ENCODE measurements at regions not wholly inside any gene's neighbourhood (a gene's known extent, or its start where the extent isn't known, plus 50 kb on each side); places are given as distances from the start of the nearest gene placed in this dataset.

DNA sequence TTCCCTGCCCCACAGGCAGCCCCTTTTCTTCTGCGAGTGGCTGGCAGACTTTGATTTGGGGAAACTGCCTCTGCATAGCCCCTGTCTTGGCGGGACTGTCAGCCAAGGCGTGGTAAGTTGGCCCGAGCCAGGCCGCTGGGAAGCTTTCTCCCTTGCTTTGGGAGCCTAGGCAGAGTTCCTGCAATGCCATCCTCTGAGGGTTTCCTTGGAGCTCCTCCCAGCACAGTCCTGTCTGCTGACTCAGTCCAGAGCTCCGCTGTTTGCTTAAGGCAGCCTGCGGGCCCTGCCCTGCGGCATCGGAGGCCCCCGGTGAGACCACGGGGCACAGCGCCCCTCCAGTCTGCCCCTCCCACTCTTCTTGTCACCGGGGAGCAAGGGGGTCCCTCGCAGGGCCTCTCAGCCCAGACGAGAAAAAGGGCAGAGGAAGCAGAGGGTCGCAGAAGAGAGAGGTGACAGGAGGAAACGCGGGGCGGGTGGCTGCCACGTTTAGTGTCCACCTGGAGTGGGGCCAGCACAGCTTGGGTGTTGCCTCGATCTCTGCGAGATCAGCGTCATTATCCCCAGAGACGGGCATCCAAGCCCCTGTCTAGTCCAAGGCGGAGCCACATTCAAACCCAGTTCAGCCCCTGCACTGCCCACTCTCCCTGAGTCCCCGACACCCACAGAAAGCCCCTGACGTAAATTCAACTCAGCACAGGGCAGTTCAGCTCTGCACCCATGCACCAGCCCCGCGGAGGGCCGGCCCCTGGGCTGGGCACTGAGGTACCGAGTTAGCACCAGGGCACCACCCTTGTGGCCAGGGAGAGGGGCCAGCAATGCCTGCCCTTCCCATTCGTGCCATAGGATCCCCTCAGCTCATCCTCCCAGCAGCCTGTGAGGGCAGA is 59.0 kb upstream of the CHST15 start:
- Histone ChIP-seq H2AK5ac (ENCODE audit: low read depth, low read length) (peak overlapping the region; percentile 91), H3K4me2 (ENCODE audit: insufficient read depth, low read length, poor library complexity, severe bottlenecking) (no peak overlapping the region), H3K9ac (ENCODE audit: low read depth, low read length, poor library complexity) (no peak overlapping the region), H3K23ac (ENCODE audit: low read depth, low read length, poor library complexity) (peak overlapping the region; percentile 51), H4K91ac (ENCODE audit: low read depth, low read length, poor library complexity) (peak overlapping the region; percentile 77), H3K27ac (replicated peaks; ENCODE audit: low read length) (no peak overlapping the region), H2BK15ac (ENCODE audit: low read length) (peak overlapping the region; percentile 81), H2BK12ac (ENCODE audit: low read length) (no peak overlapping the region), H2BK120ac (ENCODE audit: low read depth, low read length) (peak overlapping the region; percentile 35), H3K4me1 (ENCODE audit: control insufficient read depth in 2 of 2, insufficient read depth in 1 of 2, low read depth in 1 of 2, low read length in 2 of 2) (peaks cover 25 to 34% of the 10 kb centered on the region in 2 donors), H3K79me1 (ENCODE audit: low read depth, low read length) (no peaks in the 10 kb centered on the region), H3K4me3 (ENCODE audit: low read length in 2 of 2) (no peak overlapping the region), H3K18ac (ENCODE audit: low read length) (peak overlapping the region; percentile 55), H3K9me3 (replicated peaks in 1 of 2; ENCODE audit: control insufficient read depth in 2 of 2, insufficient read depth in 1 of 2, low read depth in 1 of 2, low read length in 2 of 2) (peaks cover 0 to 19% of the 10 kb centered on the region in 2 donors), H3K27me3 (ENCODE audit: control insufficient read depth in 3 of 3, insufficient read depth in 3 of 3, low read depth in 1 of 3, low read length in 3 of 3) (peaks cover 0 to 3% (median 0%) of the 10 kb centered on the region in 3 experiments), H2BK5ac (ENCODE audit: low read length) (no peak overlapping the region), H3K4ac (ENCODE audit: low read length) (no peak overlapping the region), H3K36me3 (replicated peaks in 1 of 2; ENCODE audit: control insufficient read depth in 2 of 2, insufficient read depth in 2 of 2, low read length in 2 of 2) (peaks cover 0 to 3% of the 10 kb centered on the region in 2 donors), H3K14ac (ENCODE audit: low read length) (peak overlapping the region; percentile 26), H2AFZ (ENCODE audit: low read length) (peak overlapping the region; percentile 69), H4K8ac (ENCODE audit: low read depth, low read length) (no peak overlapping the region)
- no peak for DNase-seq (ENCODE audit: low spot score)
- no CpG with 5 or more reads among the region's 32 CpGs for WGBS, 2 donors (ENCODE audit: extremely low coverage in 2 of 2, insufficient read length in 2 of 2, insufficient replicate concordance in 1 of 2)

DNA sequence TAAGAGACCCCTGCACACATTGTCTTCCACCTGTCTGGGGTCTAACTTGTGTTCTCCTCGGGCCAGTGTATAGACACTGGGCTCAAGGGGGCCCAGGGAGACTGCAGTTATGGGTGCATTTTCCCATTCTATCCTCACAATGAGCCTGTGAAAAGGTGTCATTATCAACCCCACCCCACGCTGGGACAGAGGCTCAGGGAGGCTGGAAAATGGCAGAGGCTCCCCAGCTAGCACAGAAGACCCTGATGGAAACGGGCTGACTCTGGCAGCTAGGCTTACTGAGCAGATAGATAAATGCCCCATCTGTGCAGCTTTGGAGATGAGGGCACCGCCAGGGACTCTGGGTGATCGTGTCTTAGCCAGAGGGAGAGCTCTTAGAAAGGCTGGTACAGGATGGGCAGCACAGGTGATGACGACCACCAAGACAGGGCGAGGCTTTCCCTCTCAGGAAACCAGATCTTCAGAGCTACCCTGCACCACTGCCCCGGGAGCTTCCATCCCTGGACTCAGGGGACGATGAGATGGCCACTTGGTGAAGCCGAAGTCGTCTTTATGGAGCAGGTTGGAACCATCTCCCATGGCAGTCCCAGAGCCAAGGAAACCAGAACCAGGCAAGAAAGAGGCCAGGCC is 58.2 kb upstream of the CHST15 start:
- H2BK5ac ChIP-seq (ENCODE audit: low read length): no peak overlapping the region

DNA sequence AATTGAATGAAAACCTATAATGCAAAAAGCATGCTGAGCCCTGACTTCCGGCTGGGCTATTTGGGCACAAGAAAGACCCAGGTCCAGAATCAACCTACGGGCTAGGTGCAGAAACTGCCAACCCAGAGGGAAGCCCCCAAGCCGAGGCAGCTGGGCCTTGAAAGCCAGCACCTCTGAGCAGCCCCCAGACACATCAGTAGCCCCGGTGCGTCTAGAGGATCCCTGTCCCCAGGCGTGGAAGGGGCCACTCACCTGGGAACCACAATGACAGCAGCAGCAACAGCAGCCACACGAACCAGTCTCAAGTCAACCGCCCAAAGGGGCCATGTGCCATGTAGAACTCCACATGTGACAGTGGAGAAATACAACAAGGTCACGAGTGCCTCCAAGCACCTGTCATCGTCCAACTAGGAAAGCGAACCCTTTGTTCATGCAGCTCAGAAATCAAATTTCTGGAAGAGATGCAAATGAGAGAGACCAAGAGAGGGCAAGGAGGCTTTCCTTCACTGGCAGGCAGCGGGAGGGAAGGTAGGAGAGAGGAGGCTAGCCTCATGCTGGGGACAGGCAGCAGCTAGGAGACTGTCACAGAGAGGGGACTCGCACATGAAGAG is 57.5 kb upstream of the CHST15 start:
- Histone ChIP-seq H3K27ac (replicated peaks; ENCODE audit: low read length) (no peak overlapping the region), H2BK12ac (ENCODE audit: low read length) (no peak overlapping the region), H3K9me3 (replicated peaks in 1 of 2; ENCODE audit: control insufficient read depth in 2 of 2, insufficient read depth in 1 of 2, low read depth in 1 of 2, low read length in 2 of 2) (peaks cover 0 to 19% of the 10 kb centered on the region in 2 donors), H2AFZ (ENCODE audit: low read length) (no peak overlapping the region), H3K14ac (ENCODE audit: low read length) (no peak overlapping the region), H3K36me3 (replicated peaks in 1 of 2; ENCODE audit: control insufficient read depth in 2 of 2, insufficient read depth in 2 of 2, low read length in 2 of 2) (peaks cover 0 to 3% of the 10 kb centered on the region in 2 donors), H3K4ac (ENCODE audit: low read length) (no peak overlapping the region), H4K8ac (ENCODE audit: low read depth, low read length) (no peak overlapping the region), H2BK15ac (ENCODE audit: low read length) (peak overlapping the region; percentile 9), H2AK5ac (ENCODE audit: low read depth, low read length) (peak overlapping the region; percentile 91), H3K9ac (ENCODE audit: low read depth, low read length, poor library complexity) (no peak overlapping the region), H3K4me2 (ENCODE audit: insufficient read depth, low read length, poor library complexity, severe bottlenecking) (no peak overlapping the region), H2BK5ac (ENCODE audit: low read length) (no peak overlapping the region), H3K79me1 (ENCODE audit: low read depth, low read length) (no peaks in the 10 kb centered on the region), H3K23ac (ENCODE audit: low read depth, low read length, poor library complexity) (no peak overlapping the region), H3K4me1 (ENCODE audit: control insufficient read depth in 2 of 2, insufficient read depth in 1 of 2, low read depth in 1 of 2, low read length in 2 of 2) (peaks cover 22 to 26% of the 10 kb centered on the region in 2 donors), H3K4me3 (ENCODE audit: low read length in 2 of 2) (no peak overlapping the region), H3K18ac (ENCODE audit: low read length) (peak overlapping the region; percentile 73), H2BK120ac (ENCODE audit: low read depth, low read length) (no peak overlapping the region), H3K27me3 (ENCODE audit: control insufficient read depth in 3 of 3, insufficient read depth in 3 of 3, low read depth in 1 of 3, low read length in 3 of 3) (peaks cover 0 to 3% (median 0%) of the 10 kb centered on the region in 3 experiments), H4K91ac (ENCODE audit: low read depth, low read length, poor library complexity) (no peak overlapping the region)
- DNase-seq (ENCODE audit: low spot score): no peak
- WGBS, 2 donors (ENCODE audit: extremely low coverage in 2 of 2, insufficient read length in 2 of 2, insufficient replicate concordance in 1 of 2): no CpG with 5 or more reads among the region's 13 CpGs

More for the DNA sequence above, 58.2 kb upstream of the CHST15 start:
- Histone ChIP-seq H3K27me3 (ENCODE audit: control insufficient read depth in 3 of 3, insufficient read depth in 3 of 3, low read depth in 1 of 3, low read length in 3 of 3) (peaks cover 0 to 3% (median 0%) of the 10 kb centered on the region in 3 experiments), H3K18ac (ENCODE audit: low read length) (peak overlapping the region; percentile 55), H2BK15ac (ENCODE audit: low read length) (peak overlapping the region; percentile 81), H3K9me3 (replicated peaks in 1 of 2; ENCODE audit: control insufficient read depth in 2 of 2, insufficient read depth in 1 of 2, low read depth in 1 of 2, low read length in 2 of 2) (peaks cover 0 to 19% of the 10 kb centered on the region in 2 donors), H3K9ac (ENCODE audit: low read depth, low read length, poor library complexity) (no peak overlapping the region), H4K8ac (ENCODE audit: low read depth, low read length) (no peak overlapping the region), H3K36me3 (replicated peaks in 1 of 2; ENCODE audit: control insufficient read depth in 2 of 2, insufficient read depth in 2 of 2, low read length in 2 of 2) (peaks cover 0 to 3% of the 10 kb centered on the region in 2 donors), H3K23ac (ENCODE audit: low read depth, low read length, poor library complexity) (no peak overlapping the region), H4K91ac (ENCODE audit: low read depth, low read length, poor library complexity) (peak overlapping the region; percentile 77), H3K27ac (replicated peaks; ENCODE audit: low read length) (no peak overlapping the region), H3K79me1 (ENCODE audit: low read depth, low read length) (no peaks in the 10 kb centered on the region), H3K4me3 (ENCODE audit: low read length in 2 of 2) (no peak overlapping the region), H2AFZ (ENCODE audit: low read length) (no peak overlapping the region), H2BK12ac (ENCODE audit: low read length) (no peak overlapping the region), H2BK120ac (ENCODE audit: low read depth, low read length) (peak overlapping the region; percentile 35), H3K4ac (ENCODE audit: low read length) (no peak overlapping the region), H3K4me1 (ENCODE audit: control insufficient read depth in 2 of 2, insufficient read depth in 1 of 2, low read depth in 1 of 2, low read length in 2 of 2) (peaks cover 25 to 32% of the 10 kb centered on the region in 2 donors), H3K4me2 (ENCODE audit: insufficient read depth, low read length, poor library complexity, severe bottlenecking) (no peak overlapping the region), H3K14ac (ENCODE audit: low read length) (peak overlapping the region; percentile 26), H2AK5ac (ENCODE audit: low read depth, low read length) (peak overlapping the region; percentile 91)
- WGBS, 2 donors (ENCODE audit: extremely low coverage in 2 of 2, insufficient read length in 2 of 2, insufficient replicate concordance in 1 of 2): no CpG with 5 or more reads among the region's 11 CpGs
- DNase-seq (ENCODE audit: low spot score): no peak

Measured in neuronal stem cell (in vitro differentiated cells).